Stimulated activated effector memory CD8-positive, alpha-beta T cell treated with anti-CD3 and anti-CD28 coated beads, Interleukin-12 subunit alpha, Interleukin-12 subunit beta, amount 100 ng/mL, for 72 hours (primary cell): ENCODE measurements at regions not wholly inside any gene's neighbourhood (a gene's known extent, or its start where the extent isn't known, plus 50 kb on each side); places are given as distances from the start of the nearest gene placed in this dataset.

ENCODE experiments used
- ATAC-seq: fragments of 150-1000 bp; cut with Tn5 transposase; 2 replicates; pipeline ENCODE4 v1.10.0; 2021
- DNase-seq, 2 donors: peaks; one replicate each; pipeline ENCODE4 v3.0.0; 2021 to 2022; ENCODE audit warnings: low spot score in 2 of 2
- H3K27ac Mint-ChIP-seq: one replicate; pipeline ENCODE4 v1.8.0; 2022; ENCODE audit warnings: mild to moderate bottlenecking, mixed read lengths
- H3K36me3 Mint-ChIP-seq: one replicate; pipeline ENCODE4 v1.8.0; 2022; ENCODE audit warnings: mild to moderate bottlenecking, mixed read lengths
- H3K4me1 Mint-ChIP-seq: one replicate; pipeline ENCODE4 v1.8.0; 2022; ENCODE audit warnings: mixed read lengths
- H3K4me3 Mint-ChIP-seq: one replicate; pipeline ENCODE4 v1.8.0; 2022; ENCODE audit warnings: mild to moderate bottlenecking, mixed read lengths
- H3K9me3 Mint-ChIP-seq: one replicate; pipeline ENCODE4 v1.8.0; 2022; ENCODE audit warnings: mixed read lengths

DNA sequence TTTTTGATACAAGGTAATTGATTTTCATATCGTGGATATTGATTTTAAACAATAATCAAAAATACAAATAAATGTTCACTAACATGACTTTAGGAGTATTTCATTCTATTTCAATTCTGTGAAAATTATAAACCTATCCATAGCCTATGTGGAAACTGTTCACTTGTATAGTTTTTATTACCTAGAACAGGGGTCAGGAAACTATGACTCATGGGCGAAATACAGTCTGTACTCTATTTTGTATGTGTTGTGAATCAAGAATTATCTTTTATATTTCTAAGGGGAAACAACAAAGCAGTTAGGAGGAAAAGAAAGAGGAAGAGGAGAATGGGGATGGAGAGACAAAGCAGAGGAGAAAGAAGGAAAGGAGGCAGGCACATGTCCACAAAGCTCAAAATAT, 181.7 kb upstream of the VRK2 start:
- no peak for ATAC-seq
- Mint-ChIP-seq H3K27ac (no peak overlapping the region), H3K4me1 (no peaks in the 10 kb centered on the region), H3K9me3 (no peaks in the 10 kb centered on the region), H3K36me3 (no peaks in the 10 kb centered on the region), H3K4me3 (no peak overlapping the region)
- no peak for DNase-seq

- H3K36me3 Mint-ChIP-seq = no peaks in the 10 kb centered on the region
Observed at GRCh38 chr2:57867730-57868129, 178.9 kb upstream of the VRK2 start.

GRCh38 chr2:57868619-57869139, 177.9 kb upstream of the VRK2 start:
- peaks cover under 1% of the 10 kb centered on the region for H3K9me3 Mint-ChIP-seq
- no peak for ATAC-seq
- H3K27ac Mint-ChIP-seq = no peak overlapping the region

More at GRCh38 chr2:57867730-57868129, 178.9 kb upstream of the VRK2 start:
- ATAC-seq (no peak), DNase-seq (no peak)
- no peak overlapping the region for H3K27ac Mint-ChIP-seq
- H3K4me1 Mint-ChIP-seq = no peaks in the 10 kb centered on the region
- no peak overlapping the region for H3K4me3 Mint-ChIP-seq
- no peaks in the 10 kb centered on the region for H3K9me3 Mint-ChIP-seq

DNA sequence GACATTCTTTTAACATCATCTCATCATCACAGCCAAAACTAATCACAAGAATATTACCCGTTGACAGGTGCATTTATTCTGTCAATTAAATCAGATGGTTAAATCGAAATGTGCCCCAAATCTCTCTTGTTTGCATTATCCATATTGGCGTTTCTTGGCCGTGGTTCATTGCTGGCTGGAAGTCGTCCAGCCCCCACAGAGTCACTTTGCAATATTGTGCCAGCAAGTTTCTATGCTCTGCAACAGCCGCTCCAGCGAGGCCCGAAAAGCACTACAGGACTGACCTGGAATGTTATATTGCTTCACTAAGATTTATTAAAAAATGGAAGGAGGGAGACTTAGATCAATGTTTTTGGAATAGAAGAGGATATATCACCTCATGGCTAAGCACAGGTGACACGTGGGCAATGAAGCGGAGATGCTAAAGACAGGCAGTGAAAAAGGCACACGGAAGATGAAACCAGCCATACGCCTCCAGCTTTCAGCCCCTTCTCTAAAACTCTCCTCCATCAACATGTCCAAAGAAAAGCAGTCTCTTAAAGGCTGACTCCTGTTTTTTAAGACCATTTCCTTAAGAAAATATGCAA, 176.8 kb upstream of the VRK2 start:
- Mint-ChIP-seq H3K4me3 (no peak overlapping the region), H3K4me1 (no peaks in the 10 kb centered on the region), H3K9me3 (peaks cover 3% of the 10 kb centered on the region), H3K36me3 (no peaks in the 10 kb centered on the region), H3K27ac (no peak overlapping the region)
- ATAC-seq (no peak), DNase-seq (no peak)

More at GRCh38 chr2:57868619-57869139, 177.9 kb upstream of the VRK2 start:
- H3K4me1 Mint-ChIP-seq = no peaks in the 10 kb centered on the region
- H3K36me3 Mint-ChIP-seq = no peaks in the 10 kb centered on the region
- DNase-seq = no peak
- no peak overlapping the region for H3K4me3 Mint-ChIP-seq

DNA sequence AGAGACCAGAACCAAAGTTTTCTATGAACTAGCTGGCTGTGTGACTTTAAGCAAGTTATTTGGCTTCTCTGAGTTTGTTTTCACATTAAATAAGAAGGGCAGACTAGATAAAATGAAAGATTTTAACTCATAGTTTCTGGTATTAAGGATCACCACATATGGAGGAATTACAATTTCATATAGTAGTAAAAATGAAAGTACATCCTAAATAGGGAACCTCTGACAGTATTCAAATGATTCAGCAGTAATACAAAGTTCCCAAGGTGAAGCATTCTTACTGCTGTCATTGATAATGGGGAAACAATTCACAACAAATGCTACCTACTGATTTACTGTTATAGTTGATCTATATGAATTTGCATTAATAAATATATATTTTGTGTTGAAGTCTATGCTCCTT, 170.3 kb upstream of the VRK2 start:
- Mint-ChIP-seq H3K4me3 (no peak overlapping the region), H3K27ac (no peak overlapping the region), H3K36me3 (no peaks in the 10 kb centered on the region), H3K4me1 (no peaks in the 10 kb centered on the region), H3K9me3 (peaks cover 3% of the 10 kb centered on the region)
- DNase-seq (no peak), ATAC-seq (no peak)

DNA sequence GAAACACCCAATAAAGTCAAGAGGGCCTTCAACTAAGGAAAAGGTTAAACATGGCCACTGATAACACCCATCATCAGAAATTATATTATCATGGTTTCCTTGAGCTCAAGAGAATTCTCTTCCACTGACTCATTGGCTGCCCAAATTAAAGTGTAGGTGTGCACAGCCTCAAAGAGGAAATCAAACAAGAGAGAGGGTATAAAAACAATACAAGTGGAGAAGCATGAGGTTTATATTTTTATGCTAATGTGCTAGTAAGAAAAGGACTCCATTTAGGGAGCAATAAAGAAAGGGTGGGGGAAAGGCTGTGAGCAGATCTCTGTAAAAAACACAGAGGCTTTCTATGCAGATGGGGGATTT, 168.8 kb upstream of the VRK2 start:
- Mint-ChIP-seq H3K27ac (no peak overlapping the region), H3K4me1 (no peaks in the 10 kb centered on the region), H3K9me3 (peaks cover 3% of the 10 kb centered on the region), H3K36me3 (no peaks in the 10 kb centered on the region), H3K4me3 (no peak overlapping the region)
- ATAC-seq (no peak), DNase-seq (no peak)

- Mint-ChIP-seq H3K27ac (no peak overlapping the region), H3K4me1 (no peaks in the 10 kb centered on the region), H3K36me3 (no peaks in the 10 kb centered on the region), H3K4me3 (no peak overlapping the region), H3K9me3 (peaks cover 3% of the 10 kb centered on the region)
- ATAC-seq = no peak
- no peak for DNase-seq
Observed at GRCh38 chr2:57878171-57878865, 168.3 kb upstream of the VRK2 start.

GRCh38 chr2:57878866-57879210, 167.8 kb upstream of the VRK2 start:
- Mint-ChIP-seq H3K36me3 (no peaks in the 10 kb centered on the region), H3K4me1 (no peaks in the 10 kb centered on the region), H3K4me3 (no peak overlapping the region), H3K27ac (no peak overlapping the region), H3K9me3 (peaks cover 1% of the 10 kb centered on the region)
- ATAC-seq (no peak), DNase-seq (no peak)

DNA sequence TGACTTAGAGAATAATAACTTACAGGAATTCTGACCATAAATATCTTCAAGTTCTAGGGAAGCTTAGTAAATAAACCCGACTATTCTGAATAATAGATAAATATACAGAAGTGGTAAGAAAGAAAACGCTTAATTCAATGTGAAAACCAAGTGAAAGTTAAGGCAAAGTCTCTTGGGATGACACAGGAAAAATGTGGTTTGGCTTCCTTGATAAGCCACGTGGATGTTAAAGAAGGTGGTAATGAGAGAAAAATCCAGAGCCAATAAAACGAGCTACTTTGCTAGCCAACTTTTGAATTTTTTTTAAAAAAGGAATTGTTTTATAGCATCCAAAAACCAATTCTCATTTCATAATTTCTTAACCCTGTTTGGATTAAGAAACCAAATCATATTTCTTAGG, 166.2 kb upstream of the VRK2 start:
- Mint-ChIP-seq H3K27ac (no peak overlapping the region), H3K4me1 (no peaks in the 10 kb centered on the region), H3K36me3 (no peaks in the 10 kb centered on the region), H3K4me3 (no peak overlapping the region), H3K9me3 (no peaks in the 10 kb centered on the region)
- ATAC-seq (no peak), DNase-seq (no peak)

DNA sequence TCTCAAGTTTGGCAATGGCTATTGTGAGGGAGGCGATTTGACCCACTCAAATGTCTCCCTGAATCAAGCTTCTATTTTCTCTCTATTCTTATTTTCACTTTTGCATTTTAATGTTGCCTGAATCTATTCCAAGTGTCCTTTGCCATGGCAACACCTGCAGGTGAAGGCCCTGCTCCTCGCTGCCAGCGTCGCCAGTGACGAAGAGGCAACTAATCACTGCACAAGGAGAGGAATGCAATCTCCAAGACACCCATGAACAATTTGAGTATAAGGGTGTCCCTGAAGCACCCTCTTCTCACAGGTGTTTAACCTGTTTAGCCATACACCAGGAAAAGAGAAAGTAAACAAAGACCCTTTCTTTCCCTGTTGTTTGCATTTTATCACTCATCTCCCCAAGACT, 165.6 kb upstream of the VRK2 start:
- Mint-ChIP-seq H3K27ac (no peak overlapping the region), H3K4me3 (no peak overlapping the region), H3K36me3 (no peaks in the 10 kb centered on the region), H3K9me3 (no peaks in the 10 kb centered on the region), H3K4me1 (no peaks in the 10 kb centered on the region)
- ATAC-seq (no peak), DNase-seq (no peak)

DNA sequence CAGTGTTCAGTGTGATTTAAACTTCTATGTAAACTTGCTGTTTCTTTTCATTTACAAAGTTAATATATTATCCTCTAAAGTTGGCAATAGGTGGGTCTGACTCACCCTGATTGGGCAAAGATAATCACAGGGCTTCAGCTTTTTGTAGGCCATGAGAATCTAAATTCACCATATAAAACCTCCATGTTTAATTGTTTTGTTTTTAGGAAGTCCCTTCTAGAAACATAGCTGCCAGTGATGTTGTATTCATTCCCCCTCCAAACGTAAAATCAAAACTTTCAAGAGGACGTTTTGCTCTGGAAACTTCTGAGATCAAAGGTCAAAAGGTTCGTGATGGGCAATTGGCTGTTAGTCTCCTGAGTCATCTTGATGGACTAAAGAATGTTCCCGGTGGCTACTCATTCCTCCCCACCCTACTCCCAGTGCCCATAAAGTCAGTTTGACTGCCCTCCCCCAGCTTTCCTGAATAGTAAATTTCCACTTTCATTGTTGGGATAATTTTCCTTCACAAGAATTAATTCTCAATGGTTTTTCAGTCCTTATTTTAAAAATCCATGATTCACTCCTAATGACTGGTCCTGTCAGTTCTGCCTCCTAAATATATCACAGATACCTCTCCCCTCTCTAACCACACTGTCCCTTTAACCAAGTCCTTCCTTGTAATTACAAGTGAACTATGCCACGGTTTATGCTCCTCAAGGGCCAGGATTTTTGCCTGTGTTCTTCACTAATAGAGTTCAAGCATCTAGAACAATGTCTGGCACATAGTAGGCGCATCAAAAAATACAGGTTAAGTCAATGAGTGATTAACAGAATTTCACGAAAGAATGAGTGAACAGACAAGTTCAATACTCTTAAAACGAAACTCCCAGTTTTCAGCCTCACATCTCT, 164.4 kb upstream of the VRK2 start:
- Mint-ChIP-seq H3K9me3 (no peaks in the 10 kb centered on the region), H3K36me3 (no peaks in the 10 kb centered on the region), H3K4me1 (no peaks in the 10 kb centered on the region), H3K27ac (no peak overlapping the region), H3K4me3 (no peak overlapping the region)
- no peak for DNase-seq
- no peak for ATAC-seq

- Mint-ChIP-seq H3K27ac (no peak overlapping the region), H3K9me3 (no peaks in the 10 kb centered on the region), H3K4me1 (no peaks in the 10 kb centered on the region), H3K36me3 (no peaks in the 10 kb centered on the region), H3K4me3 (no peak overlapping the region)
- no peak for DNase-seq
- ATAC-seq = no peak
Observed at GRCh38 chr2:57882895-57883515, 163.6 kb upstream of the VRK2 start.

DNA sequence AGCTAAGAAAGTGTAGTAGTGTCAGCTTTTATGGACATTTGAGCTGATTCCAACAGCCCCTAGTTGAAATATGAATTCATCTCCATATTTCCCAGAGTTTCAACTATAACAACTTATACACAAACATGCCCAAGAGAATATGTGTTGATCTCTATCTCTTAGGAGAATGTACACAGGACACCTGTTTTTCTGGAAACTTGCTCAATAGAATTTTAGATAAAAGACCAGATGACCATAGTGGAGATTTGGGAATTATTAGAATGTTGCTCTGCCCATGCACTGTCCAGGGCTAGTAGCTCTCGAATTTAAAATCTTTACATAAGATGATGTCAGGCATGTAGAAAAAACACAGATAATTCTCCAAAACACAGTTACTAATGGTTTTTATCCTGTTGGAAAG, 162.3 kb upstream of the VRK2 start:
- H3K4me3 Mint-ChIP-seq = no peak overlapping the region

GRCh38 chr2:57885742-57886141, 160.9 kb upstream of the VRK2 start:
- DNase-seq = no peak
- Mint-ChIP-seq H3K4me1 (no peaks in the 10 kb centered on the region), H3K9me3 (no peaks in the 10 kb centered on the region), H3K36me3 (no peaks in the 10 kb centered on the region), H3K27ac (no peak overlapping the region), H3K4me3 (no peak overlapping the region)
- no peak for ATAC-seq

More for the DNA sequence above, 162.3 kb upstream of the VRK2 start:
- Mint-ChIP-seq H3K9me3 (no peaks in the 10 kb centered on the region), H3K36me3 (no peaks in the 10 kb centered on the region), H3K27ac (no peak overlapping the region), H3K4me1 (no peaks in the 10 kb centered on the region)
- ATAC-seq (no peak), DNase-seq (no peak)

DNA sequence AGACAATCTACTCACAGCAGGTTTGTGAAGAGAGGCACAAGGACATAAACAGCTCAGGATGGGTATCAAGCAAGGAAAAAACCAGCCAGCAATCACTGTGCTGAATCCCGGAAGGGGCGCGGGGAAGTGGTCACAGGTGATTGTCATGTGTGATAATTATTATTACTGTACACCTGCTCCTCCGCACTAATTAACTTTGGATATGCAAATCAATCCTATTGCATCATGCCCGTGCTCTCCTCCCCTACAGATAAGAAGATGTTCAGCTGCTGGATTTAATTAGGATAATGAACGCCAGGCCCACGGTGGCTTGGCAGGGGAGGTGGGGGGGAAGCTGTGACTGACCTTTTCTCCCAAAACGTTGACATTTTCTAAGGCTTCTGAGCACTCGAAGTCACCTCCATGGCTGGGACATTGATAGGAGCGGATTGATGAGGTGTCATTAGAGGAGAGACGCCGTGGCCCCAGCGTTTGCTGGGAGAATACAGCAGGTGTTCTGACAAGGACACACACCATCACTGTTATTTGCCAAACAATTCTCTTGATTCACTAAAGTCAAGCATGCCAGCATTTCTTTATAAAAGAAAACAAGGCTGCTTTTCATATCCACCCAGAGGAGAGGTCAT, 160.3 kb upstream of the VRK2 start:
- Mint-ChIP-seq H3K4me3 (no peak overlapping the region), H3K27ac (no peak overlapping the region), H3K36me3 (no peaks in the 10 kb centered on the region), H3K4me1 (no peaks in the 10 kb centered on the region), H3K9me3 (no peaks in the 10 kb centered on the region)
- ATAC-seq (no peak), DNase-seq (no peak)
